Activated T-cell treated with anti-CD3 and anti-CD28 coated beads for 48 hours (primary cell): ENCODE measurements at regions not wholly inside any gene's neighbourhood (a gene's known extent, or its start where the extent isn't known, plus 50 kb on each side); places are given as distances from the start of the nearest gene placed in this dataset.

Source experiments
- DNase-seq: peaks from one replicate; pipeline ENCODE4 v3.0.0-alpha.2; 2020; ENCODE audit warnings: low read depth

DNA sequence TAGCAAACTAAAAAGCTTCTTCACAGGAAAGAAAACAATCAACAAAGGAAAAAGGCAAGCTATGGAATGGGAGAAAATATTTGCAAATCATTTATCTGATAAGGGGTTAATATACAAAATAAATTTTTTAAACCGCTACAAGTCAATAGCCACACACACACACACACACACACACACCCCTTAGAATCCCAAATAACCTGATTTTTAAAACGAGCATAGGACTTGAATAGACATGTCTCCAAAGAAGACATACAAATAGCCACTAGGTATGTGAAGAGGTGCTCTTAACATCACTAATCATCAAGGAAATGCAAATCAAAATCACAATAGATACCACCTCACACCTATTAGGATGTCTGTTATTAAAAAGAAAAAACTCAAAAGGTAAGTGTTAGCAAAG, 187.7 kb downstream of the TRIM27 start:
- DNase-seq = no peak

DNA sequence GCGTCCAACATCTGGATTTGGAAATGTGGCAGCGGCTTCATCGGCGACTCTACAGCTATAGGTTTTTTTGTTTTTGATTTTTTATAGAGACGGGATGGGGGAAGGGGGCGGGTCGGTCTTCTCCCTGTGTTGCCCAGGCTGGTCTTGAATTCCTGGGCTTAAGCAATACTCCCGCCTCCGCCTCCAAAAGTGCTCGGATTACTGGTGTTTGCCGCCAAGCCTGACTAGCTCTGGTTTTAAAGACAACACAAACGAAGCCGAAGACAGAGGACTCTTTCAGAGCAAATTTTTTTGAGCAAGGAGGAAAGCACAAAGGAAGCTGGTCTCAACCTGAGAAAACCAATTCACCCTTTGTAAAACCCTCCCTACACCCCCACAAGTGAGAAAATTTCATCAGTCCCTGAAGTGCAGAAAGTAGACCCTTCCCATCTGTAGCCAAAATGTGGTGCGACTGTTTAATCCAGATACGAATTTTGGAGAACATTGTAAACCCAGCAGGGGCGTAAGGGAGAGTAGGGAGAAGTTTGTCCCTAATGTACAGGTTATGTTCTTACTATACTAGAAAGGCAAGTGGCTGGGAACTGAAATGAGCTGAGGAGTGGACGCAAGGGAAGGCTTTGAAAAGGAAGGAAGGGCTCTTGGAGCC, 185.9 kb downstream of the TRIM27 start:
- no peak for DNase-seq

DNA sequence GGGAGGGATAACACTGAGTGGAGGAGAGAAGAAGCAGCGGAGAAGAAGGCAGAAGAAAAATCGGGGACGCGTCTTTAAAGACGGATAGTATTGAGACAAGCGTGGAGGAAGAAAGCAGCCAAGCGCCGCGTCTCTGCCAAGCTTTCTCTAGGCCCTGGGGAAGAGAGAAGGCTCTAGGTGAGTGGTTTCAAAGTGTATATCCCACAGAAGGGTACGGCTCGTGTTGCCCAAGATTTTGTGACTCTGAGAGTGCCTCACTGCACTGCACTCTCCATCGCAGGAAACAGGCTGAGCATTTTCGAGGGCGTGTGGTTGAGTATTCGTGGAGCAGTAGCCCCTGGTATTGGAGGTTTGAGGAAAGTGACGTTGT, 185.4 kb downstream of the TRIM27 start:
- DNase-seq = no peak

DNA sequence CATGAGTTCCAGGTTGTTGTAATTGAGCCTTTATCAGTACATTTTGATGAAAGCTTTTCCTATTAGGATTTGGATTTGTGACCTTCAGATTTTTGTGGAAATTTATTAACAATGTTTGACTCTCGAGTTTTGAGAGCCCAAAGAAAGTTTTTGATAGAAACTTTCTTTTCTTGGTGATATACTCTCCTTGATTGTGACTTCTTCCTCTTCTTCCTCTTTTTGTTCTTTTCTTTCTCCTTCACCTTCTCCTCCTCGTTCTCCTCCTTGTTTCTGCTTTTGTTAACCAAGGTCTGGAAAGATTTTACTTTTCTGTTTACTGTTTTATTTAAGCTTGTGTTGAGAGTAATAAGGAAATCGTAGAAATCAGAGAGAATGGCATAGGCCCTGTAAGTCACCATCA, 182.4 kb downstream of the TRIM27 start:
- DNase-seq = no peak

DNA sequence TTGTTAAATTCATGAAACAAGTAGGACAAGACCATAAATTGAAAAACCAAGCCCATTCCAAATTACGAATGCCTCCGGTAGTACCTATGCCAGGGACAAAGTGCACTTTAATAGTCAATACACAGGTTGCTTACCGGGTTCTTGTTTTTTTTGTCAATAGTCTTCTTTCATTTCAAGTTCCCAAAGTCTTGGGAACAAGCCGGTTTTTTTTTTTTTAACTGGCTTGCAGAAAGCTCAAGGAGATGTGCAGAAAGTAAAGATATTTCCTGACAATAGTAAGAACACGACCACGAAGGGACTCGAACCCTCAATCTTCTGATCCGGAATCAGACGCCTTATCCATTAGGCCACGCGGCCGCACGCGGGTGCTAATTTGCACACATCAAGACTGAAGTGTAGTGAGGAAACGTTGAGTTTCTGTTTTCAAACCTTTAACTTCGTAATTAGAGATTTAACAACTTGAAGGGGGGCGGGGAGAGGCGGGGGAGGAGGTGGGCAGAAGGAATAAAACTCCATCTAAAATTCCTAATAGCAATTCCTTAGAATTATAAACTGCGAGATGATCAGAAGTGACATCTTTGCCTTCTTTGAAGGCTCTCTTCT, 181.0 kb downstream of the TRIM27 start:
- peak; percentile 47 for DNase-seq

DNA sequence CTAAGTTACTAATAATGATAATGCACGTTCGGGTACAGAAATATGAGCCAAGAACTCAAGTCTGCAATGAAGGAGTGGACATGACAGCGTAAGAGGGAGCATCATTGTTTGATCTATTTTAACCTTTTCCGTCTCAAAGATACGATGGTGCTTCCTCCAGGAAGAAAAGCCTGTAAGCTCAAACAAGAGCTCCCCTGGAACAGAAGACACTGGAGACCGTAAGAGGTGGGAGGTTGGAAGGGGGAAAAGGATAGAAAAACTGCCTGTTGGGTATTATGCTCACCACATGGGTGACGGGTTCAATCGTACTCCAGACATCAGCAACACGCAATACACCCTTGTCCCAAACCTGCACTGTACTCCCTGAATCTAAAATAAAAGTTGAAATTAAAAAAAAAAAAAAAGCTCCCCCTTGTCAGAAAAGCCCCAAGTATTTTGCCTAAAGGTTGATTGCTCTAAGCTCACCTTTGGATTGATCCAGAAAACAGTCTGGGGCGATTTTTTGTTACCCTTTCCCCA, 180.5 kb downstream of the TRIM27 start:
- no peak for DNase-seq

DNA sequence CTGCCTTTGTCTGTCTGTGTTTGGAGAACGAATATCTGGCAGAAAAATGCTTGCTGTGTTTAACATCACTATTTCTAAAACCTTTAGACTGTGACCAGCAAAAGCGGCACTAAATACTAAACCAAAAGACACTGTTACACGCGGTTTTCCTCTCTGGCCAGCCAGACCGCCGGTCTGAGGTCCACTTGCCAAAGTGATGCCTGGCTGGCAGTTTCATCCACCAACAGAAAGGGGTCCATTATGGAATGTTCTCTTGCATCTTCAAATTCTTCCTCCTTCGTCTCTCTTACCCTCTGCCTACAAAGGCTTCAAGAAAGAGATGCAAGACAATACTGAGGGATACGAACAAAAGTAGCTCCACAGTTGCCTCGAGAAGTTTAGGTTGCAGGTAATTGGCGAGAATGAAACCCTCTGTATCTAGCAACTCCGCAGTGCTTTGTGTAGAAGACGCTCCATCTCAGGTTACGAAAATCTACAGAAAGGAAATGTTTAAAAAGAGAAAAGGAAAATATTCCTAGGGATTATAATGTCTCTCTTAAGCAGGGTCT, 176.6 kb downstream of the TRIM27 start:
- DNase-seq = no peak

DNA sequence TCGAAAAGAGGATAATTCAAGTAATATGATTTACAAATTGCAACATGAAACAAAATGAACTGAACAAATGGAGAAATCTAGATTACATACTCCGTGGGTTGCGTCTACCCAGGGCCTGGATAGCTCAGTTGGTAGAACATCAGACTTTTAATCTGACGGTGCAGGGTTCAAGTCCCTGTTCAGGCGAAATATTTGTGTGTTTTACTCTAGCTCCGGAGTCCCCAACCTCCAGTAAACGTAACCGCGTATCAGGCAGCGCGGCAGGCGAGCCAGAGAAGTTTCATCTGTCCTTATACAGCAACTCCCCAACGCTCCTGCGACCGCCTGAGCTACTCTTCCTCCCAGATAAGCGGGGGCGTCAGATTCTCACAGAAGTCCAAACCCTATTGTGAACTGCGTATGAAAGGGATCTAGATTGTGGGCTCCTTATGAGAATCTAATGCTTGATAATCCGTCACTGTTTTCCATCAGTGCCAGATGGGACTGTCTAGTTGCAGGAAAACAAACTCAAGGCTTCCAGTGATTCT, 176.1 kb downstream of the TRIM27 start:
- DNase-seq = no peak

DNA sequence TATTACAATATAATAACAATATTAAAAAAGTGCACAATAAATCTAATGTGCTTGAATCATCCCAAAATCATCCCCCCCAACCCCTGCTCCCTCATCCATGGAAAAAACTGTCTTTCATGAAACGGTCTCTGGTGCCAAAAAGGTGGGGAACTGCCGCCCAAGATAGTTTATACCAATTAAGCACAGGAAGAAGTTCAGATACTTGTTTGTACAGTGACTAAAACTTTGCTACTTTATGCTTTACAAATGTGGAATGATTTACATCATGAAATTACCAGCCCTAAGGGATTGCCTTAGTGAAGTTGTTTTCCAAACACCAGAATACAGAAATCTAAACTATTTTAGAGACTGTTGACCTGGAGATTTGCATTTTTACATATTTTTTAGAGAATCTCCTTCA, 175.6 kb downstream of the TRIM27 start:
- no peak for DNase-seq

DNA sequence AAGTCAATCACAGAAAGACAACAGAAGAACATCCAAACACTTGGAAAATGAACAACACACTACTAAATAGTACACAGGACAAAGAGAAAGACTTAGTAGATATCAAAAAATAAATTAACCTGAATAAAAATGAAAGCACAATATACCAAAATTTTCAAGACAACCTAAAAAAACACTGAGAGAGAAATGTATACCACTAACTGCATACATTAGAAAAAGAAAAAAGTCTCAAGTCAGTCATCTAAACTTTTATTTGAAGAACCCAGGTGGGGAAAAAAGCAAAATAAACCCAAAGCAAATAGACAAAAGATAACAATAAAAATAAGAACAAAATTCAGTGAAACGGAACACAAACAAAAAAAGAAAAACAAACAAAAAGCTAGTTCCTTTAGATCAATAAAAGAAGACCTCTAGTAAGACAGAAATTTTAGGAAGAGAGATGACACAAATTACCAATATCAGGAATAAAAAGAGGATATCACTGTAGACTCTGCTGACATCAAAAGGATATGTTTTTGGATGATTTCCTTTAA, 172.8 kb downstream of the TRIM27 start:
- DNase-seq = no peak

DNA sequence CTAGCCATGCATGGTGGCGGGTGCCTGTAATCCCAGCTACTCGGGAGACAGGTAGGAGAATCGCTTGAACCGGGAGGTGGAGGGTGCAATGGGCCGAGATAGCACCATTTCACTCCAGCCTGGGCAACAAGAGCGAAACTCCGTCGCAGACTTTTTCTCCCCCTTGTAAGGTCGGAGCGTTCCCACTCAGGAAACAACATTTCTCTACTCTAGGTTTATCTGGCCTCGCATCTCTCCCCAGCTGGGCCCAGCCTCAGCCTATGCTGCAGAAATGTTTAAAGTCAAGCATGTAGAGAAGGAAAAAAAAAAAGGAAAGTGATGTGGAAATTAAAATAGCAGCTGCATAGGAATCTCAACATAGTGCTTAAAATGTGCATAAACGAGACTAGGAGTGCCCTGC, 172.3 kb downstream of the TRIM27 start:
- DNase-seq = no peak

DNA sequence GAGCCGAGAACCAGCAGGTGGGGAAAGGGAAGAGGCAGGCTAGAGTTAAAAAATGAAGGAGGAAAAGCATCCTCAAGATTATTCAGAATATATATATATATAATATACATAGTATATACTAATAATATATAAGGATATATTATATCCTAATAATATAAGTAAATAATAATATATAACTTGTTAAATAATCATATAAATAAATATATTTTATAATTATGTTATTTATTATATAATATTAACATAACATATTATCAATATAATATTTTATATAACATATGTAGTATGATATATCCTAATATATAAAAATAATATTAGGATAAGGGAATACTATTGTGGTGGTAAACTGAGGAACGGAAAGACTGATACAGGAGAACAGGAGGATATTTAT, 171.8 kb downstream of the TRIM27 start:
- no peak for DNase-seq

DNA sequence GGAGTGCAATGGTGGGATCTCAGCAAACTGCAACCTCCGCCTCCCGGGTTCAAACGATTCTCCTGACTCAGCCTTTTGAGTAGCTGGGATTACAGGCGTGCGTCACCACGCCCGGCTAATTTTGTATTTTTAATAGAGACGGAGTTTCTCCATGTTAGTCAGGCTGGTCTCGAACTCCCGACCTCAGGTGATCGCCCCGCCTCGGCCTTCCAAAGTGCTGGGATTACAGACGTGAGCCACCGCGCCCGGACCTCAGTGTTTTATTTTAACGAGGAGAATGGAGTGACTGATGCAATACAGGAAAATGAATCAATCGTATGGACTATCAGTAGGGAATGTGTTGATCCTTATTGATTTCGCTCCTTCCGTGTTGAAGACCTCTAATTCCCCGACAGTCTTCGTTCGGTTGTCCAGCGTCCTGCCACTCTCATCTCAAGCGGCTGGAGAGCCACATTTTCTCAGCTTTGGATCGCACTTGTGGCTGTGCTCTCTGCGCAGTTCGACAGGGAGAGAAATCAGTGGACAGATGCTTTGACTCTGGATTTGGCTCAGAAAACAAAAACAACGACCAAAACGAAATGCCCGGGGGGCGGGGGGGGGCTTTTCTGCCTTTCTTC, 166.2 kb downstream of the TRIM27 start:
- no peak for DNase-seq

DNA sequence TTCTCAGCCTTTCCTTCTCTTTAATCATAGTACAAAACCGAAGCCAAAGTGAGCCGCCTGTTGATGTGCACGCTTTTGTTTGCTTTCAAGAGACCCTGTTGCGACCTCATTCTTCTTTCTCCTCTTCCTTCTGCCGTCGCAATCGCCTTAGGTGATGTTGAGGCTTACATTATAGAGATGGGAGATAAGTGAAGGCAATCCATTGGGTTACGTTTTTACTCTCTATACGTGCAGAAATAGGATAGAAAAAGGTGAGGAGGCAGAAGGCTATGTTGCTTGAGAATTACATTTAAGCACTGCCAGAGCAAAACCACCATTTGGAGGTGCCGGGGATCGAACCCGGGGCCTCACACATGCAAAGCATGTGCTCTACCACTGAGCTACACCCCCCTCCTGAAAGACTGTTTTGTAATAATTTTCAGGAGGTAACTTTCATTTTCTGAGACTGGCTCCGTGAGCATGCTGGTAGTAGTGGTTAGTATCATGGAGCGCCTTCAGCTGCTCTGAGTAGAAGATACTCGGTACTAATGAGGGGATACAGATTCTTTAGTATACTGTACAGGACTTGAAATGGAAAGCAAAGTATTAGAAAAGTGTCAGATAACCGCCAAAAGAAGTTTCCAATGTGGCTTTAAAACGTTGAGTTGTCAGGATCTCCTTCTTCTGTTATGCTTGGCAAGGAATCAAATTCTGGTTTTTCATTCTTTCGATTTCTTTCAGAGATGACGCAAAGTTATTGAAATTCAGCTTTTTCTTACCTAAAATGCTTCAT, 165.6 kb downstream of the TRIM27 start:
- DNase-seq = peak; percentile 17

DNA sequence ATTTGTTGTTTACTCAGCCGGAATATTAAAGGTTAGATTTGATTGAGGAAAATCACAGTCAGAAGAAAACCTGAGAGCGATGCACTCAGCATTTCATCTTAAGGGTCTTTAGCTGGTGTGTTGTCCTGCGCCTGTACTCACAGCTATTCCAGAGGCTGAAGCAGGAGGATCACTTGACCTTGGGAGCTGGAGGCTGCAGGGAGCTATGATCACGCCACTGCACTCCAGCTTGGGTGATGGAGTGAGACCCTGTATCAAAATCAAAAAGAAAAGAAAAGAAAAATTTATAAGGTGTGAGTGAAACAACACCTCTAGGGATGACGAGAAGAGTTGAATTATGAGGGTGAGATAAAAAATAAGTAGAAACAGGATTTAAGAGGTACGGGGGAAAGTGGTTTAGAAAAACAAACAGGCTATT, 165.0 kb downstream of the TRIM27 start:
- DNase-seq = no peak

DNA sequence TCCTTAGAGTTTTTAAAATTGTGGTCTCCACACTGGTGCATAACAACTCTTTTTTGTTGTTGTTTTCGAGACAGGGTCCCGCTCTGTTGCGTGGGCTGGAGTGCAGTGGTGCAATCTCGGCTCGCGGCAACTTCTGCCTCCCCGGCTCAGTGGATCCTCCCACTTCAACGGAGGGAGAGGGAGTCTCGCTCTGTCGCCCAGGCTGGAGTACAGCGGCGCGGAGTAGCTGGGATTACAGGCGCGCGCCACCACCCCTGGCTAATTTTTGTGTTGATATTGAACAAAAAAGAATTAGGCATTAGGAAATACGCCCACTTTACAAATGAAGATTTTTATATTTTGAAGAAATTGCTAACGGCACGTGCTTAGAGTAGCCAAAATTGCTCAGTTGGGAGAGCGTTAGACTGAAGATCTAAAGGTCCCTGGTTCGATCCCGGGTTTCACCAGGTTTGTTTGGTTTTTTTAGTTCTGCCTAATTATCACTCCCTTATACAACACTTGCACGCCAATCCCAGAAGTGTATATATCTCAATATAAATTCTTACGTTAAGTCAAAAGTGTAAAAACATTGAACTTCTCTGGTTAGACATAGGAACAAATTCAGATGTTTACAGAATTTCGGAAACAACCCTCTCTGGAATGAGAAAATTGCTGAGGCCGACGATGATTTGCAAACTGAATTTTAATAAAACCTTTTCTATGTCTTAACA, 159.6 kb downstream of the TRIM27 start:
- no peak for DNase-seq

DNA sequence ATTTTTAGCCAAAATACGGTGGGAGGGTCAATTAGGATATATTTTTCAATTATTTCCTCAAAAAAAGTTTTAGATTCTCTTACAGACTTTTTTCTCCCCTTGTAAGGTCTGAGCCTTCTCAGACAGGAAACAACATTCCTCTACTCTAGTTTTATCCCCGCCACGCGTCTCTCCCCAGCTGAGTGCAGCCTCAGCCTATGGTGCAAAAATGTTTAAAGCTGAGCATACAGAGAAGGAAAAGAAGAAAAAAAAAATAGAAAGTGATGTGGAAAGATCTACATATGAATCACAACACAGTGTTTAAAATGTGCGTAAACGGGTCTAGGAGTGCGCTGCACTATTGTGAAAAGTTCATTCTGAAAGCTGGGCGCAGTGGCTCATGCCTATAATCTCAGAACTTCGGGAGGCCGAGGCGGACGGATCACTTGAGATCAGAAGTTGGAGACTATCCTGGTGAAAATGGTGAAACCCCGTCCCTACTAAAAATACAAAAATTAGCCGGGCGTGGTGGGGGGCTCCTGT, 159.0 kb downstream of the TRIM27 start:
- DNase-seq = no peak

DNA sequence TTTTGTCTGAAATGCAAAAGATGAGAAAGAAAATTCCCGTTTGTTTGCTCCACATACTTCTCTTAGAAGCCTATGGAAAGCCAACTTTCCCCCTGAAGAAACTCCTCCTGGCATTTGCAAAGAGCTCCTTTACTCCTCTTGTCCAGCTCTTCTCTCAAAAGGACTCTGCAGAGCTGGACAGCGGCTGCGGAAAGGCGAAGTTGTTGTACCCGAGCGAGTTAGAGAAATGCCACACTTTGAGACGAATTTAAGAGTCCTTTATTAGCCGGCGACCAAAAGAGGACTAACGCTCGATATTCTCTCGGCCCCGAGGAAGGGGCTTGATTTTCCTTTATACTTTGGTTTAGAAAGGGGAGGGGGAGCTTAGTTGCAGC, 157.8 kb downstream of the TRIM27 start:
- no peak for DNase-seq

DNA sequence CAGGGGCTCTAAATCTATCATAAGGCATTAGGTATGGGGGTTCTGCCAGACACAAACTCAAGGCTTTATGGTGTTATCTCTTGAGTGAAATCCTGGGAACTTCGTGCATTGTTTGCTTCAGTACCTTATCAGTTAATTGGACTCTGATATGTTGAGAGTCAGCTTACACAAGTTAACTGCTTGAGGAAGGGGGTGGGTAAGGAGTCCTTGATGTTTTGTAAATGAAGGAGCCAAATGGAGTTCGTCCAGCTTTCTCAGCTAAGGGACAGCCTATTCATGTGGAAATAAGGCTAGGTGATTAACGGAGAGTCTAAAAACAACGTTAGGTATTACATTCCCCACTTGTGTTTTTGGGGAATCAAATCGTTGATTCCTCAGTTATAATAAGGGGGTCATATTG, 157.4 kb downstream of the TRIM27 start:
- no peak for DNase-seq

DNA sequence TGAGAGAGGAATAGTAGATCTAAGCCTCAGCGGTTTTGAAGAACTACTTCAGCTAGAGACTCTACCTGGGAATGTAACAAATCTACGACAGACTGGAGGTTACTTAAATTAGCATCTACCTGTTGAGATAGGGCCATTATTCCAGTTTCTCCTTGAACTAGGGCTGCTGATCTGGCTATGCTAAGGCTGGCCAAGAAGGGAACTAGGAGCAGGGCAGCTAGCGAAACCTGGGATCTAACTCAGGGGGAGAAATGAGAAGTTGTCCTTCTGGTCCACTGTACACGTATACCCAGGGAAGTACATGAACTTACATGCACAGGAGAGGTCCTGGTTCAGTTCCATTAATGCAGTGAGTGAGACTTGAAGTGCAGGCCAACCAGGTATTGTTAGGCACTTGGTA, 156.7 kb downstream of the TRIM27 start:
- DNase-seq = no peak

DNA sequence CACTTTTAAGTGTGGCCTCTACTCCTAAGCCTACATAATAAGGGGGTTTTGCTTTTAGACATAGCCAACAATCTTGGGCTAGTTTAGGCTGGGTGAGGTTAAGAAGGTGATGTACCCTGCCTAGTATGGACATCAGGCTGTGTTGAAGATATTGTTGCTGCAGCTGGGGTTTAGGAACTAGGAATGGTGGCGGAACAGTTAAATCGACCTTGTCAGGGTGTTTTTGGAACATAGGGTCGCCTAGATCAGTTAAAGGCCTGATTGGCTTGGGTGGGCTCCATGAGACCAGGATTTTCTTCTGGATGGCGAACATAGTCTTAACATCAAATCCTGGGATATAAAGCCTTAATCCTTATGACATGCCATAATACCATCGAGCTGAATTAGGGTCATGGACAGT, 156.1 kb downstream of the TRIM27 start:
- no peak for DNase-seq
